ENCODE measurements at regions not wholly inside any gene's neighbourhood (a gene's known extent, or its start where the extent isn't known, plus 50 kb on each side); places are given as distances from the start of the nearest gene placed in this dataset.

DNA sequence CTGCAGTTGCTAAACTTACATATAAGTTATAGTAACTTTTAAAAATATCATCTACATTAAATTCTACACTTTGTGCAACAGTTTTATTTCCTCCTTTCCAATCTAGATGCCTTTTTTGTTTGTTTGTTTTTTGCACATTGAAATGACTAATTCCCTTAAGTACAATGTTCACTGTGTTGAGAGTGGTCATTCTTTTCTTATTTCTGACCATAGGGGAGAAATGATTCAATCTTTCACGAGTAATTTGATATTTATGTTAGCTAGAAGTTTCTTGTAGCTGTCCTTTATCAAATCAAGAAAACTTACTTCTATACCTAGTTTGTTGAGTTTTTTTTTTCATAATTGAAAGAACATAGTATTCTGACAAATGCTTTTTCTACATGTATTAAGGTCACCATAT is 85.0 kb upstream of the CBLB start:
- WGBS, 2 experiments (ENCODE audit: insufficient coverage in 2 of 2), result no CpG with 5 or more reads among the region's 1 CpG
- Histone ChIP-seq H3K4me1 (ENCODE audit: control insufficient read depth, insufficient read depth, low read length, poor library complexity, severe bottlenecking) (no peaks in the 10 kb centered on the region), H3K36me3 (ENCODE audit: control insufficient read depth, insufficient read depth, low read length) (no peaks in the 10 kb centered on the region), H3K27ac (ENCODE audit: low read depth, low read length, severe bottlenecking) (no peak overlapping the region), H3K4me3 (ENCODE audit: extremely low read depth, insufficient read depth, low read length, poor library complexity, severe bottlenecking) (no peak overlapping the region), H3K9me3 (ENCODE audit: control insufficient read depth, low read length) (peaks cover 7% of the 10 kb centered on the region)

DNA sequence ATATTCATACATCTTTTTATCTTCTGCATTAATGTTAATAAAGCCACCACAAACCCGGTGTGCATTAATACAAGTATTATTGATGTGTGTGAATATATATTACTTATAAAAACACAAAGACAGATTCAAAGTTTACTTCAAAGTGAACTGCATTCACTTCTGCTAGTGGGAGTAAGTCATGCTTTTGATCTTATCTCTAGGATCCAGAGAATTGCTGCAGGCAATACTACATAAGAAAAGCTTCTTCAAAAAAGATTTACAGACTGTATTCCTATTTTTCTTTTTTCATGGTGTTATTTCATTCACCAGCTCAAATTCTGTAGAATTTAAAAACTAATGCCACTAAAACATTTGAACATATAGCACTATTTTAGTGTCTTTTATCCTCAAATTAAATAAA is 87.5 kb upstream of the CBLB start:
- no peaks in the 10 kb centered on the region for H3K4me1 ChIP-seq (ENCODE audit: control insufficient read depth, insufficient read depth, low read length, poor library complexity, severe bottlenecking)
- H3K27ac ChIP-seq (ENCODE audit: low read depth, low read length, severe bottlenecking), result no peak overlapping the region

DNA sequence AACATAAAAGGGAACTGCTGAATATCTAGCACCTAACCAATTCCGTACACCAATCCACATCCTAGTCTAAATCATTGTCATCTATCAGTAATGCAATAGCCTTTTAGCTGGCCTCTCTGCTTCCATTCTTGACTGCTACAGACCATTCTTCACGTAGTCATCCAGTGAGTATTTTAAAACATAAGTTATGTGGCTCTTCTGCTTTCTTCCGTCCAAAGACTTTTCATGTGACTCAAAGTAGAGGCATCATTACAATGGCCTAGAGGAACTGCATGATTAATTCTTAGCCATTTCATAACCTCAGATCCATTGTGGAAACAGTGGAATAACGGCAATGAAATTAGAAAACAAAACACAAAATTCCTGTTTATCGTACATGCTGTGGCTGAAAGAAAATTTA is 88.9 kb upstream of the CBLB start:
- Histone ChIP-seq H3K9me3 (ENCODE audit: control insufficient read depth, low read length) (peaks cover 7% of the 10 kb centered on the region), H3K36me3 (ENCODE audit: control insufficient read depth, insufficient read depth, low read length) (no peaks in the 10 kb centered on the region), H3K27ac (ENCODE audit: low read depth, low read length, severe bottlenecking) (no peak overlapping the region), H3K4me1 (ENCODE audit: control insufficient read depth, insufficient read depth, low read length, poor library complexity, severe bottlenecking) (no peaks in the 10 kb centered on the region), H3K4me3 (ENCODE audit: extremely low read depth, insufficient read depth, low read length, poor library complexity, severe bottlenecking) (no peak overlapping the region)
- 94 to 100% methylated on average over 2 of the region's 5 CpGs for WGBS, 2 experiments (ENCODE audit: insufficient coverage in 2 of 2)

More for the DNA sequence above, 87.5 kb upstream of the CBLB start:
- peaks cover 7% of the 10 kb centered on the region for H3K9me3 ChIP-seq (ENCODE audit: control insufficient read depth, low read length)
- no peak overlapping the region for H3K4me3 ChIP-seq (ENCODE audit: extremely low read depth, insufficient read depth, low read length, poor library complexity, severe bottlenecking)
- no CpG with 5 or more reads among the region's 1 CpG for WGBS, 2 experiments (ENCODE audit: insufficient coverage in 2 of 2)
- no peaks in the 10 kb centered on the region for H3K36me3 ChIP-seq (ENCODE audit: control insufficient read depth, insufficient read depth, low read length)

DNA sequence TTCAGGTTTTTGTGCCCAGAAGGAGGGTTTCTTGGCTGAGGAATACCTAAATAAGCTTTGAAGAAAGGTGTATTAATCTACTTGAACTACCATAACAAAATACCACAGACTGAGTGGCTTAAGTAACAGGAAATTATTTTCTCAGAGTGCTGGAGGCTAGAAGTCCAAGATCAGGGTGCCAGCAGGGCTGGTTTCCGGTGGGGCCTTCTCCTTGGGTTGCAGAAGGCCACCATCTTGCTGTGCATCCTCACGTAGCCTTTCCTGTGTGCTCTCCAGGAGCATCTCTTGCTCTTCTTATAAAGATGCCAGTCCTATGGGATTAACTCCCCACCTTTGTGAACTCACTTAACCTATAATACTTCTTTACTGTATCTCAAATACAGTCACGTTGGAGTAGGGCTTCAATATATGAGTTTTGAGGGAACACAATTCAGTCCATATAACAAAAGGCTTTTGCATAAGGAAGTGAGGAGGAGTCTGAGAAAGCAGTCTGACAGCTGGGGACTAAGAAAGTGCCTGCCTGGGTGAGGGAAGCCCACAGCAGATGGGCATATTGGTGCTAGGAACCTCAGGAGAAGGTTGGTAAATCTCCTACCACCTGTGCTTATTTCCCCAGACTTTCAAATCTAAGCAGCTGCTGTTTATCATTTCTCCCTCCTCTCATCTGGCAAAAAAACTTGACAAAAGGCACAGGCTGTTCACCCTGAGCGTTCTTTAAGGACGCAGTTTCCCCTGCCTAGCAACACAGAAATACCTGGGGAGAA is 89.6 kb upstream of the CBLB start:
- Histone ChIP-seq H3K27ac (ENCODE audit: low read depth, low read length, severe bottlenecking) (no peak overlapping the region), H3K9me3 (ENCODE audit: control insufficient read depth, low read length) (peaks cover 7% of the 10 kb centered on the region), H3K4me1 (ENCODE audit: control insufficient read depth, insufficient read depth, low read length, poor library complexity, severe bottlenecking) (no peaks in the 10 kb centered on the region), H3K4me3 (ENCODE audit: extremely low read depth, insufficient read depth, low read length, poor library complexity, severe bottlenecking) (no peak overlapping the region), H3K36me3 (ENCODE audit: control insufficient read depth, insufficient read depth, low read length) (no peaks in the 10 kb centered on the region)
- 90 to 91% methylated on average over 2 of the region's 5 CpGs for WGBS, 2 experiments (ENCODE audit: insufficient coverage in 2 of 2)

DNA sequence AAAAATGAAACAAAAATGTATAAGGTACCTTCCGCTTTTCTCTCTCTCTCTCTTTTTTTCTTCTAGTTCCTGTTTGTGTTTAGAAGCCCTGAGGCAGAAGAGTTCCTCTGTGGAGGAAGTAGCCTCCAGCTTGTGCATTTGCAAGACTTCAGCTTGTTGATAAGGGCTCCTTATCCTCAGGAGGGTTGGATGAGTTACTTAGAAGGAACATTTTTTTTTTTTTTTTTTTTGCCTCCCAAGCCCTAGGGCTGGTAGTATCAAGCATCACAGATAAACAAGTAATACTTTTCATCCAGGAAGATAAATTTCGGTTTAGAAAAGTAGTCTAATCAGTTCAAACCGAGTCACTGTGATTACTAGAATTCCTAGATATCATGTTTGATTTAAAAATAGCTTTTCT is 91.0 kb upstream of the CBLB start:
- Histone ChIP-seq H3K4me1 (ENCODE audit: control insufficient read depth, insufficient read depth, low read length, poor library complexity, severe bottlenecking) (no peaks in the 10 kb centered on the region), H3K4me3 (ENCODE audit: extremely low read depth, insufficient read depth, low read length, poor library complexity, severe bottlenecking) (no peak overlapping the region), H3K9me3 (ENCODE audit: control insufficient read depth, low read length) (peaks cover 7% of the 10 kb centered on the region), H3K36me3 (ENCODE audit: control insufficient read depth, insufficient read depth, low read length) (no peaks in the 10 kb centered on the region), H3K27ac (ENCODE audit: low read depth, low read length, severe bottlenecking) (no peak overlapping the region)
- no CpG with 5 or more reads among the region's 3 CpGs for WGBS, 2 experiments (ENCODE audit: insufficient coverage in 2 of 2)

DNA sequence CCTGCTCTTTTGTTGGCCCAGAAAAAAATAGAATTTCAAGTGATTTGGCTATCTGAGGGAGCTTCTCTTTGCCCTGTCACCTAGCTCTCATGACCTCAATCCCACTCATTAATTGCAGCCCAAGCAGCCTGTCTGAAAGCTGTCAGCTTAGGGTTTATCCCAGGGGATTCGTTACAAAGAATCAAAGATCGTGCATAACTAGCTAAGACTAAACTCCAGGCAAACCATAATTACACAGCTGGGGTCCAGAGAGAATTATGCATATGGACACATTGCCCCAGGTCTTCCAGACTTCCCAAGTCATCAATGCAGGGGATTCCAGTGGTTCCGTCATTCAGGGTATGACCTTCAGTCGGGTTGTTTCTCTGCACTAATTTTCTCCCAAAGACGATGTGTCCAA is 91.6 kb upstream of the CBLB start:
- 81 to 100% methylated on average over 2 to 5 of the region's 5 CpGs for WGBS, 2 experiments (ENCODE audit: insufficient coverage in 2 of 2)
- H3K9me3 ChIP-seq (ENCODE audit: control insufficient read depth, low read length), result peaks cover 7% of the 10 kb centered on the region
- H3K4me3 ChIP-seq (ENCODE audit: extremely low read depth, insufficient read depth, low read length, poor library complexity, severe bottlenecking), result no peak overlapping the region
- no peak overlapping the region for H3K27ac ChIP-seq (ENCODE audit: low read depth, low read length, severe bottlenecking)
- no peaks in the 10 kb centered on the region for H3K36me3 ChIP-seq (ENCODE audit: control insufficient read depth, insufficient read depth, low read length)
- H3K4me1 ChIP-seq (ENCODE audit: control insufficient read depth, insufficient read depth, low read length, poor library complexity, severe bottlenecking), result no peaks in the 10 kb centered on the region

DNA sequence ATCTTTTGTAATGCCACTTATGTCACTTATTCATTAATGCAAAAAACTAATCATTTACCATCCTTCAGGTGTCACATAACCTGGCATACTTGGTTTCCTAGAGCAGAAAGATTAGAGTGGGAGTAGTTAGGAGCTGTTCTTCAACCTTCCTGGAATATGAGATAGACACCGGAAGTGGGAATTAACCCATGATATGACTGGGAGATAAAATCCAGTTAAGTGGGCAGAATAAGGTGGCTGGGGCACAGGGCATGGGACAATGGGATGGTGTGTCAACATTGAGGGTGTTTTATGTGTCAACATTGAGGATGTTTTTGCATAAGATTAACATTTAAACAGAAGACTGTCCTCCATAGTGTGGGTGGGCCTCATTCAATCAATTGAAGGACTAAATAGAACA is 94.3 kb upstream of the CBLB start:
- Histone ChIP-seq H3K9me3 (ENCODE audit: control insufficient read depth, low read length) (peaks cover 5% of the 10 kb centered on the region), H3K36me3 (ENCODE audit: control insufficient read depth, insufficient read depth, low read length) (no peaks in the 10 kb centered on the region), H3K4me1 (ENCODE audit: control insufficient read depth, insufficient read depth, low read length, poor library complexity, severe bottlenecking) (no peaks in the 10 kb centered on the region), H3K4me3 (ENCODE audit: extremely low read depth, insufficient read depth, low read length, poor library complexity, severe bottlenecking) (no peak overlapping the region), H3K27ac (ENCODE audit: low read depth, low read length, severe bottlenecking) (no peak overlapping the region)
- 100% methylated on average over 1 of the region's 1 CpG; no CpG with 5 or more reads in 1 of the 2 experiments for WGBS, 2 experiments (ENCODE audit: insufficient coverage in 2 of 2)

DNA sequence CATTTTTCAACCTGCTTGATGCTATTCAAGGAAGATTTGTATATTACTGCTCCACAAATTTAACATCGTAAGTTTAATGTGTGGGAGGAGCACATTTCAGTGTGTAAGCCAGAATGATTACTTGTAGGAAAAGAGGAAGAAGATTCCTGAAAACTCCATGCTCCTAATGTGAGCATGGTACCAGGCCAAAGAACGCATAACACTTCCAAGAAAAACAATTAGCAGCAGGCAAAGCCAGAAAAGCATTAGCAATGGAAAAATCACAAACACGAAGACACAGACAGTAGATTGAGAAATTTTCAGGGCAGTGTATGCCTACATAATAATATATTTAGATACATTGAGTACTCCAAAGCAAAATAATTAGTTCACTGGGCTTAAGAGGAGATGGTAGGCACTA is 96.6 kb upstream of the CBLB start:
- 100% methylated on average over 1 of the region's 3 CpGs; no CpG with 5 or more reads in 1 of the 2 experiments for WGBS, 2 experiments (ENCODE audit: insufficient coverage in 2 of 2)
- Histone ChIP-seq H3K27ac (ENCODE audit: low read depth, low read length, severe bottlenecking) (no peak overlapping the region), H3K36me3 (ENCODE audit: control insufficient read depth, insufficient read depth, low read length) (no peaks in the 10 kb centered on the region), H3K9me3 (ENCODE audit: control insufficient read depth, low read length) (no peaks in the 10 kb centered on the region), H3K4me3 (ENCODE audit: extremely low read depth, insufficient read depth, low read length, poor library complexity, severe bottlenecking) (no peak overlapping the region), H3K4me1 (ENCODE audit: control insufficient read depth, insufficient read depth, low read length, poor library complexity, severe bottlenecking) (no peaks in the 10 kb centered on the region)

DNA sequence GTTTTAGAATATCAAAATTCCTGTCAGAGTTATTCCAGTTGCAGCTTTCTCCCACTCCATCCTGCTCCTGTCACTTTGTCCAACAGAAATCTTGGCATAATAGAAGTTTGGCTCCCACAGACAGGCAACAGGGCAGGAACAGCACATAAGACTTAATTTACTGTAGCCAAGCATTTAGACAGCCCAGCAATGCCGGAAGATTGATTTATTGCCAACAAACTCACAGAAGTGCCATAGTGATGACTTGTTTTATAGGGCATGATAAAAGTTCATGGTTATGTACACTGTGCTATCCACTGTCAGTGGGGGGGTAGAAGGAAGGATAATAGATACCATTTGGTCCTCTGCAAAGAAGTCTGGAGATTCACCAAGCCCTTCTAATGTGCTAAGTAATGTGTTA is 98.3 kb upstream of the CBLB start:
- no peak overlapping the region for H3K27ac ChIP-seq (ENCODE audit: low read depth, low read length, severe bottlenecking)
- no peaks in the 10 kb centered on the region for H3K4me1 ChIP-seq (ENCODE audit: control insufficient read depth, insufficient read depth, low read length, poor library complexity, severe bottlenecking)
- WGBS, 2 experiments (ENCODE audit: insufficient coverage in 2 of 2), result 100% methylated on average over 1 of the region's 1 CpG
- H3K4me3 ChIP-seq (ENCODE audit: extremely low read depth, insufficient read depth, low read length, poor library complexity, severe bottlenecking), result no peak overlapping the region
- peaks cover 8% of the 10 kb centered on the region for H3K9me3 ChIP-seq (ENCODE audit: control insufficient read depth, low read length)
- H3K36me3 ChIP-seq (ENCODE audit: control insufficient read depth, insufficient read depth, low read length), result no peaks in the 10 kb centered on the region

DNA sequence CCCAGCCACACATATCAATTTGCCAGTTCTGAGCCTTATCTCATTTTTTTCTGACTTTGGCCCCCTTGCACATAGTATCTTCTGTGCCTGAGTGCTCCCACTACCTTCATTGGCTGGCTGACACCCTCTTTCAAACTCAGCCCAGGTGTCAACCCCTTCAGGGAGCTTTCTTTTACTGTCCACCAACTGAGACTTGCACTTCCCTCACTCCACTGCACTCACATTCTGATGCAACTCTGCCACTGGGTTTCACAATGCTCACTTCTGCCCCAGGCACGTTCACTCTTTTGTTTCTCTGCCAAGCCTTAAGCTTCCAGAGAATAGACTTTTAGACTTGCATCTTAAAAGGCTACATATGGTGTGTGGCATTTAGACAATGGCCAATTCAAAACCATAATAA is 101.5 kb upstream of the CBLB start:
- no peaks in the 10 kb centered on the region for H3K4me1 ChIP-seq (ENCODE audit: control insufficient read depth, insufficient read depth, low read length, poor library complexity, severe bottlenecking)
- H3K9me3 ChIP-seq (ENCODE audit: control insufficient read depth, low read length), result peaks cover 8% of the 10 kb centered on the region
- no peak overlapping the region for H3K27ac ChIP-seq (ENCODE audit: low read depth, low read length, severe bottlenecking)
- no CpG with 5 or more reads among the region's 1 CpG for WGBS, 2 experiments (ENCODE audit: insufficient coverage in 2 of 2)
- H3K4me3 ChIP-seq (ENCODE audit: extremely low read depth, insufficient read depth, low read length, poor library complexity, severe bottlenecking), result no peak overlapping the region
- H3K36me3 ChIP-seq (ENCODE audit: control insufficient read depth, insufficient read depth, low read length), result no peaks in the 10 kb centered on the region

DNA sequence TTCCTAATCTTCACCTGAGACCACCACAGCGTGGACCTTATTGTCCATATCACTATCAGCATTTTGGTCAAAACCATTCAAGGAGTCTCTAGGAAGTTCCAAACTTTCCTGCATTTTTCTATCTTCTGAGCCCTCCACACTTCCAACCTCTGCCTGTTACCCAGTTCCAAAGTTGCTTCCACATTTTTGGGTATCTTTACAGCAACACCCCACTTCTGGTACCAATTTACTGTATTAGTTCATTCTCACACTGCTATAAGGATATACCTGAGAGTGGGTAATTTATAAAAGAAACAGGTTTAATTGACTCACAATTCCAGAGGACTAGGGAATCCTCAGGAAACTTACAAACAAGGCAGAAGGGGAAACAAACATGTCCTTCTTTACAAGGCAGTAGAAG is 103.3 kb upstream of the CBLB start:
- Histone ChIP-seq H3K36me3 (ENCODE audit: control insufficient read depth, insufficient read depth, low read length) (no peaks in the 10 kb centered on the region), H3K4me1 (ENCODE audit: control insufficient read depth, insufficient read depth, low read length, poor library complexity, severe bottlenecking) (no peaks in the 10 kb centered on the region), H3K9me3 (ENCODE audit: control insufficient read depth, low read length) (peaks cover 8% of the 10 kb centered on the region), H3K27ac (ENCODE audit: low read depth, low read length, severe bottlenecking) (no peak overlapping the region), H3K4me3 (ENCODE audit: extremely low read depth, insufficient read depth, low read length, poor library complexity, severe bottlenecking) (no peak overlapping the region)
- WGBS, 2 experiments (ENCODE audit: insufficient coverage in 2 of 2), result 0% methylated on average over 1 of the region's 1 CpG
